IPS-18c (cell line): ENCODE measurements at regions not wholly inside any gene's neighbourhood (a gene's known extent, or its start where the extent isn't known, plus 50 kb on each side); places are given as distances from the start of the nearest gene placed in this dataset.

Experiments
- H3K4me3 ChIP-seq: 2 replicates; pipeline ENCODE4 v1.7.0; 2013; ENCODE audit warnings: low read depth, mild to moderate bottlenecking, low read length, moderate library complexity; ENCODE audit not compliant: insufficient read depth
- H3K9me3 ChIP-seq: one replicate; pipeline ENCODE4 v1.6.1; 2013; ENCODE audit warnings: mild to moderate bottlenecking, low read length, moderate library complexity; ENCODE audit not compliant: control insufficient read depth, insufficient read depth

DNA sequence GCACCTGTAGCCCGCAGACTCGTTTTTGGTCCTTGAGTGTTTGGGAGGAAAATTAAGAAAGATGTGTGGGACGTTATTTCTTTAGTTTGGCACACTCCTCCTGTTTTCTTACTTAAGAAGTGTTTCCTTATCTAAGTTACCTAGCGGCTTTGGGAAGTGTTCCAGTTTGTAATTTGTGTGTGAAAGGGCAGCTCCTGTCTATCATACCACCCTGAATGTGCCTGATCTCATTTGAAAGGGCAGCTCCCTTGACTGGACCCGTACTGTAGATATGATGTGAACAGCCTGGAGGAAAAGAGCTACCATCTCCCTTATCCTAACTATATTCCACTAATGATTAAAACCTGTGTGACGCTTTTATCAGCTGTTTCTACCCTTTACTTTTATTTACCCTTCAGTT, 314.3 kb downstream of the CHRM3 start:
- H3K9me3 ChIP-seq, result no peaks in the 10 kb centered on the region
- H3K4me3 ChIP-seq, result no peak overlapping the region

DNA sequence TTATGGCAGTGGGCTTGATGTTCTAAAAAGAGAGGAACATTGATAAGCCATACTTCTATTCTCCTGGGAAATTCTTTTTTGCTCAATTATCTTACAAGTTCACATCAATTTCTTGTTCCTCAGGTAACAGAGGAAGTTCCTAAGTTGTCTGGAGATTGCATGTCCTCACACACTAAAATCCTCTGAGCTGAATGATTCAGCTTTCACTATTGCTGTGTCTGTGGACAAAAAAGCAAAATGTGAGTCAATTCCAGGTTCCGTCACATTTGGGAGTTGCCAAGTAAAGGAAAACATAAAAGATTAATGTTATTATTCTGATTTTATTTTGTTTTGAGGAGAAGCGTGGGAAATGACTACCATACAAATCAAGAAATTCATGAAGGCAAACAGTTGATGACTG, 316.7 kb downstream of the CHRM3 start:
- H3K4me3 ChIP-seq, result no peak overlapping the region
- no peaks in the 10 kb centered on the region for H3K9me3 ChIP-seq

- Histone ChIP-seq H3K4me3 (no peak overlapping the region), H3K9me3 (no peaks in the 10 kb centered on the region)
These were observed 320.0 kb downstream of the CHRM3 start for GRCh38 chr1:239706245-239706892.

GRCh38 chr1:239707615-239708014, 321.2 kb downstream of the CHRM3 start:
- Histone ChIP-seq H3K9me3 (no peaks in the 10 kb centered on the region), H3K4me3 (no peak overlapping the region)

DNA sequence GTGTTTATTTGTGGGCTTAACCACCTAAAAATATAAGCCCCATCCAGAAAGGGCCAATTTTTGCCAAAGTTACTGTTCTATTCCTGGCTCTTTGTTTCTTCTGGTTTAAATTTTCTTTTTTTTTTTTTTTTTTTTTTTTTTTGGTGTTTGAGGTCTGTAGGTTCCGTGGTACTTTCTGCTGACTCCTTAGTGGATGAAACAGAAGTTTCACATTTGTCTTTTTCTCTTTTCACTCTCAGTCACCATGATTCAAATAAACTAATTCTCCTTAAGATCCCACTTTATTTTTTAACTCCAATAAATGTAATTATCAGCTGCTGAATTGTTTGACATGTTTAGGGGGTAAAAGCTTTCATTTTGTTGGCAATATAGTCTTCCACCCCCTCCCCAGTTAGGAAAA, 322.3 kb downstream of the CHRM3 start:
- no peaks in the 10 kb centered on the region for H3K9me3 ChIP-seq
- H3K4me3 ChIP-seq, result no peak overlapping the region

DNA sequence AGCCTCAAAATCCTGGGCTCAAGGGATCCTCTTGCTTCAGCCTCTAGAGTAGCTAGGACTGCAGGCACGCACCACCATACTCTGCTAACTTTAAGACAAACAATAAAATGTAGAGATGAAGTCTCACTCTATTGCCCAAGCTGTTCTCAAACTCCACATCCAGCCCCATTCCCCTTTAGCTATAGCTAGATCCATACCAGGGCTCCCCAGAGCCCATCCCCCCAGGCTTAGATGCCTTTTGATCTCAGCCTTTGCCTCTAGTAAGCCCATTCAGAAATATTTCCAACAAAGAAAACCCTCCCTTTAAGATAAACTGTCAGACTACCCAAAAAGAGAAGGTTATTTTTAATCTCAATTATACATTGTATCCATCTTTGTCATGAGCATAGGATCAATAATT, 325.4 kb downstream of the CHRM3 start:
- no peaks in the 10 kb centered on the region for H3K9me3 ChIP-seq
- no peak overlapping the region for H3K4me3 ChIP-seq

DNA sequence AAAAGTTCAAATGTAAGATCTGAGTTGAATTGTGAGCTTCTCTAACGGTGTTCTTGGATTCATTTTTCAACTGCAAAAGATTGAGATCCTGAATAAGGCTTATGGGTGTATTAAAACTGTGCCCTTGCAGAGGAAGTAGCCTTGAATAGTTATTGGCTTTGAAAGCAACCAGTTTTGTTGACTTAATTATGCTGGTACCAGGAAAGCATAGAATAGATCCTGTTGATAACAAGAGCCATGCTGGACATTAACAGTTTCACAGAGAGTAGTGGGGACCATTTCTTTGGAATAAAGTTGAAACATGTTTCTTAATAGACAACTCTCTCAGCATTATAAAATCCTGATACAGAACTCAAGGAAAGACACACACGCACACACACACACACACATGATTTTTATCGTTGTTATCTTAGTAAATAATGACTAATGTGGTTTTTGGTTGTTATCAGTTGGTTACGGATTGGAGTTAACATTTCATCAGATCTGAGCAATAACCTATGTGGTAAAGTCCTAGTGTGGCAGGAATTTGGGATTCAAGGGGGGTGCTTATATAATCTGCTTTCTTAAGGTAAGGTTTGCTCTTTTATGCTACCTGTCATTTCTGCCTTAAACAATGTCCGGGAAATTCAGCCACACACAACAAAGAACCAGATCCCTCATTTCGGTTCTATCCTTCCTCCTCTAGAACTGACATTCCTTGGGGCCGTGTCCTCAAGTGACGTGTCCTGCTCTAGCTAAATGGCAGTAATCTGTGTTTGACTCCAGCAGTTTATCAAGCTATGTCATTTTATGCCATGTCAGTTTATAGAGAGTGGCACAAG, 330.9 kb downstream of the CHRM3 start:
- Histone ChIP-seq H3K9me3 (no peaks in the 10 kb centered on the region), H3K4me3 (no peak overlapping the region)

- H3K9me3 ChIP-seq, result no peaks in the 10 kb centered on the region
- no peak overlapping the region for H3K4me3 ChIP-seq
These were observed 331.5 kb downstream of the CHRM3 start for GRCh38 chr1:239717918-239718184.

DNA sequence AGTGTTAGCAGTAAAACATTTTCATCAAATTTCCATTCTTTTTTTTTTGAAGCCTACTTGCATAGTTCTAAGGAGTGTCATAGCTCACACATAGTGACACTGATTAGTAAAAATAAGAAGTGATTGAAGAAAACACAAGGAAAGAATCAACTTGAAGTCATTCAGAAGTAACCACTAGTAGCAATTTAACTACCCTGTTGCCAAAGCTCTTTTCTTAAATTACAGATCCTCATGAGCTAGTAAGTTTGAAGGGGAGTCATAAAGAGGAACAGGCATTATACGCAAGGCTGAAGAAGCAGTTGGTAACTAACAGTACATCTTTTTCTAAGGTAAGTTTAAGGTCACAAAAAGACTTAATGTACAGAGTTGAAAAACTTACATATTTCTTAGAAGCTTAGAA, 332.2 kb downstream of the CHRM3 start:
- Histone ChIP-seq H3K4me3 (no peak overlapping the region), H3K9me3 (no peaks in the 10 kb centered on the region)

GRCh38 chr1:239718997-239719628, 332.7 kb downstream of the CHRM3 start:
- no peak overlapping the region for H3K4me3 ChIP-seq
- H3K9me3 ChIP-seq, result no peaks in the 10 kb centered on the region

DNA sequence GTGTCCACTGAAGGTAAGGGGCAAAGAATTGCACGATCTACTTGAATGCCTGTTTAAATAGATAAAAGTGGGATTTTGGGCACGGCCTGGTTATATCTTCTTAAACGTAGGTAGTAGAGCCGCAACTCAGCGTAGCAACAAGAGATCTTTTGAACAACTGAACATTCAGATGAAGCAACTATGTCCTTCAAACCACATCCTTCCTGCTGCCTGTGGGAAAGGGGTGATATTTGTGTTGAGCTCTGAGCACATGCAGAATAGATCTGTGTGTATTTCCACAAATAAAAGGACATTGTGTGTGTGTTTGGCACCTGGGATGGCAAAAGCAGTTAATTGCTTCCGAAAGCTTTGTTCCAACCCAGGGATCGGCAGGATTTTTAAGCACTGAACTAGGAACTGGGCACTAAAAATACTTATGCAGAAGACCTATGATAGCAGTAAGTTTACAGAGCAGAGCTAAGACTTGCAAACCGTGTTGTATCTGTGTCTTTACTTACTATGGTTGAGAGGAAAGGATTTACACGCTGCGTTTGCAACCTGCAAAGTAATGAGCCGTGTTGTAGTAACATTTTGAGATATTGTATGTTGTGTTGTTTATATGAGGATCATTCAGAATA, 333.4 kb downstream of the CHRM3 start:
- Histone ChIP-seq H3K4me3 (no peak overlapping the region), H3K9me3 (no peaks in the 10 kb centered on the region)

DNA sequence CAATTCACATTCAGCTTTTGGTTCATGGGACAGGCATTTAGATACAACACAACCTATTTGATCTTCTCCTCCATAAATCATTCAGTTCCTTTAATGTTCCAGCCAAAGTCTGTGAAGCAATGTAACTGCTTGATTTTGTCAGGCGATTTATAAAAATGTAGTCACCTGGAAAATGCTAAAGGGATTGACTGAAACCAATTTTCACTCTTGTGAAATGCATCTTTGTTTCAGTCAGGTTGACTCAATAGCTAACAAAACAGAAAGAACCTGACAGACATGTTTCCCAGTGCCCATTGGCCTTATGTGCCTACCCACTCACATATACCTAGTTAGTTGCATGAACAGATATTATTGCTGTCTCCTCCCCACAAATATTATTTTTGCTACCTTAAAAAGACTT, 335.7 kb downstream of the CHRM3 start:
- no peaks in the 10 kb centered on the region for H3K9me3 ChIP-seq
- no peak overlapping the region for H3K4me3 ChIP-seq

DNA sequence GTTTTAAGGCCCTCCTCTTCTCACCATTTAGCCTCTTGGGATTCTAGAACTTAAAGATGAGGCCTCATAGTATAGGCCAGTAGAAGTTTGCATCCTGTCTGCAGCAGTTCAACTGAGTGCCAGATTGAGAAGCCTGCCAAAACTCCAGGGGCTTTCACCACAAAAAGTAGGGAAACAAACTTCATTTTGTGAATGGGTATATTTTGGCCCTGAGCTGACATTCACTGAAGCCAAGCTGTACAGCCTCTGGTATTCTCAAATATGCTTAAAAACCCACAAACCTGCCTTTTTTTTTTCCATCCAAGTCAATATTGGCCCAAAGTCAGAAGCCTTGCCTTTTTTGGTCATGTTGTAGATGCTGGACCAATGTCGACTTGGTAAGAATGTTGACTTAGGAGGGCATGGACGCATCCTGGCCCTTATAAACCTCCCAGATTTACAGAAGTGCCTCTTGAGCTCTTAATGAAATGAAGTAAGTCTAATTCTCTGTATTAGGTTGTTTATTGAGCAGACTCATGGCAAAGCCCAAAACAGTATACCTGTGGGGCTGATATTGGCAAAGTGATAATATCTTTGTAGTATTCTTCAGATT, 337.5 kb downstream of the CHRM3 start:
- no peaks in the 10 kb centered on the region for H3K9me3 ChIP-seq
- no peak overlapping the region for H3K4me3 ChIP-seq

- Histone ChIP-seq H3K9me3 (no peaks in the 10 kb centered on the region), H3K4me3 (no peak overlapping the region)
These were observed 339.0 kb downstream of the CHRM3 start for GRCh38 chr1:239725371-239725770.

DNA sequence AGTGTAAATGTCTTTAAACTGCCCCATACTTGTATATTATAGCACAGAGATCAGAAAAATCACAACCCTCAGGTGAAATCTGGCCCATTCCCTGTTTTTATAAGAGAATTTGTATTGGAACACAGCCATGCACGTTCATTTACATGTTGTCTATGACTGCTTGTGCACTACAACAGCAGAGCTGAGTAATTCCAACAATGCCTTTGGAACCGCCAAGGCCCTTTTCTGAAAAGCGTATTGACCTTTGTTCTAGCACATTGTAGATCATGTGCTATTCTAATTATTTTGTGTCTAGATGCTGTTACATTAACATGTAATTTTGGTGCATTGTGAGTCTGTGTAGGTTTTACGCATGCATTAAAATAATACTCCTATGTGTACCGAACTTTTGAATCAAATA, 339.6 kb downstream of the CHRM3 start:
- H3K4me3 ChIP-seq, result no peak overlapping the region
- no peaks in the 10 kb centered on the region for H3K9me3 ChIP-seq

GRCh38 chr1:239730378-239730777, 344.0 kb downstream of the CHRM3 start:
- Histone ChIP-seq H3K9me3 (no peaks in the 10 kb centered on the region), H3K4me3 (no peak overlapping the region)

DNA sequence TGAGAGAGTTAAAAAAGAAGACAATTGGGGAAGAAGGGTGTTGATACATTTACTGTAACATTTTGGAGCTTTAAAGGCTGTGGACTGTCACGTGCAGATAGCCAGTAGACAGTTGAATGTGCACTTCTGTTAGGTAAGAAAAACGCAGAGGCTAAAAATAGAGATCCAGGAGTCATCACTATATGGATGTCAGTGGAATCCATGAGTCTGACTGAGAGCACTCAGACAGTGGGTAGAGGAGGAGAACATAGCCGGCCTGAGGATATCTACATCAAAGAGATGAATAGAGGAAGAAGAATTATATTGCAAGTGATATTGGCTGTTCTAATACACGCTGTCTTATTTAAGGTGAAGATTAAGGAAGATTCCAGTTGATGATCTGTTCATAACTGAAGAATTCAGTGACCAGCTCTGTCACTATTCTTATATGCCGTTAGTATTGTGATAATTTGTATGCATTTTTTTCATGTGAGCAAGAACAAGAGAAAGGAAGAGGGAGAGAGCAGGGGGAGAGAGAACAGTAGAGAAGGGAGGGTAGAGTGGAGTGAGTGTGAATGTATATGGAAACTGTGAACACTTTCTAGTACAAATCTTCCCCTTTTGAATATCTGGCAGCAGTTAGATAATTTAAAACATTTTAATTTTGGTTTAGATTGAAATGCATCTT, 344.8 kb downstream of the CHRM3 start:
- H3K4me3 ChIP-seq, result no peak overlapping the region
- no peaks in the 10 kb centered on the region for H3K9me3 ChIP-seq
